Activated naive CD4-positive, alpha-beta T cell treated with anti-CD3 and anti-CD28 coated beads for 36 hours (primary cell): ENCODE measurements at regions not wholly inside any gene's neighbourhood (a gene's known extent, or its start where the extent isn't known, plus 50 kb on each side); places are given as distances from the start of the nearest gene placed in this dataset.
"Not testable (repeated sequence)": the region's sequence is repeated elsewhere in the genome, so short reads cannot be mapped to it uniquely, and the experiment has no call there.

Source experiments
- CTCF ChIA-PET: fragments of 350-600 bp; sonication (Branson Sonifier 250); formaldehyde crosslinking; loops from one replicate; lab custom pipeline; 2021; ENCODE audit warnings: antibody characterized with exemption; lab: Charles Lee
- DNase-seq: peaks from one replicate; pipeline ENCODE4 v3.0.0-alpha.2; 2020
- H3K27ac Mint-ChIP-seq: one replicate; pipeline ENCODE4 v1.8.0; 2021; ENCODE audit warnings: mild to moderate bottlenecking, mixed read lengths
- H3K27me3 Mint-ChIP-seq: one replicate; pipeline ENCODE4 v1.8.0; 2021; ENCODE audit warnings: low read depth, mixed read lengths
- H3K36me3 Mint-ChIP-seq: one replicate; pipeline ENCODE4 v1.8.0; 2021; ENCODE audit warnings: low read depth, mixed read lengths
- H3K4me1 Mint-ChIP-seq: one replicate; pipeline ENCODE4 v1.8.0; 2021; ENCODE audit warnings: low read depth, mixed read lengths
- H3K4me3 Mint-ChIP-seq: one replicate; pipeline ENCODE4 v1.8.0; 2021; ENCODE audit warnings: mild to moderate bottlenecking, moderate library complexity, mixed read lengths
- H3K9me3 Mint-ChIP-seq: one replicate; pipeline ENCODE4 v1.8.0; 2021; ENCODE audit warnings: mixed read lengths
- intact Hi-C: fragments of 100-400 bp; cut with micrococcal nuclease; formaldehyde crosslinking; loops from one replicate; pipeline ENCODE4 v1.15.1; 2023

GRCh38 chr1:112114540-112114939 lies 125.1 kb upstream of the KCND3 start:
- no peaks in the 10 kb centered on the region for H3K36me3 Mint-ChIP-seq
- no peak overlapping the region for H3K4me3 Mint-ChIP-seq

GRCh38 chr1:112126598-112126997 lies 137.1 kb upstream of the KCND3 start:
- Mint-ChIP-seq H3K4me1 (no peaks in the 10 kb centered on the region), H3K27me3 (no peaks in the 10 kb centered on the region), H3K9me3 (no peaks in the 10 kb centered on the region), H3K27ac (no peak overlapping the region), H3K4me3 (no peak overlapping the region), H3K36me3 (no peaks in the 10 kb centered on the region)
- CTCF ChIA-PET, result no interaction called here
- intact Hi-C loops, result no loop called here
- DNase-seq, result no peak

More at GRCh38 chr1:112114540-112114939, 125.1 kb upstream of the KCND3 start:
- intact Hi-C loops, result no loop called here
- Mint-ChIP-seq H3K4me1 (no peaks in the 10 kb centered on the region), H3K9me3 (no peaks in the 10 kb centered on the region), H3K27me3 (peaks cover 20% of the 10 kb centered on the region), H3K27ac (no peak overlapping the region)
- CTCF ChIA-PET, result no interaction called here
- DNase-seq, result peak; percentile 10

GRCh38 chr1:112127606-112128005 lies 138.1 kb upstream of the KCND3 start:
- H3K4me3 Mint-ChIP-seq, H3K27me3 Mint-ChIP-seq, intact Hi-C loops, DNase-seq, CTCF ChIA-PET, H3K9me3 Mint-ChIP-seq, H3K4me1 Mint-ChIP-seq, H3K27ac Mint-ChIP-seq, H3K36me3 Mint-ChIP-seq: not testable (repeated sequence)

- no peak overlapping the region for H3K27ac Mint-ChIP-seq
- no peak for DNase-seq
- H3K36me3 Mint-ChIP-seq, result no peaks in the 10 kb centered on the region
- intact Hi-C loops, result no loop called here
- H3K27me3 Mint-ChIP-seq, result peaks cover 6% of the 10 kb centered on the region
- CTCF ChIA-PET, result no interaction called here
- no peak overlapping the region for H3K4me3 Mint-ChIP-seq
- H3K9me3 Mint-ChIP-seq, result no peaks in the 10 kb centered on the region
- no peaks in the 10 kb centered on the region for H3K4me1 Mint-ChIP-seq
Observed at GRCh38 chr1:112133487-112133886, 144.0 kb upstream of the KCND3 start.

GRCh38 chr1:112140743-112141142 lies 151.3 kb upstream of the KCND3 start:
- intact Hi-C loops, result no loop called here
- CTCF ChIA-PET, result no interaction called here
- H3K9me3 Mint-ChIP-seq, result no peaks in the 10 kb centered on the region
- no peak for DNase-seq
- no peaks in the 10 kb centered on the region for H3K36me3 Mint-ChIP-seq
- H3K4me3 Mint-ChIP-seq, result no peak overlapping the region
- H3K27me3 Mint-ChIP-seq, result peaks cover 9% of the 10 kb centered on the region
- H3K27ac Mint-ChIP-seq, result no peak overlapping the region
- H3K4me1 Mint-ChIP-seq, result no peaks in the 10 kb centered on the region

GRCh38 chr1:112141301-112141700 lies 151.8 kb upstream of the KCND3 start:
- H3K4me1 Mint-ChIP-seq, result no peaks in the 10 kb centered on the region
- intact Hi-C loops, result no loop called here
- no peak for DNase-seq
- CTCF ChIA-PET, result no interaction called here
- H3K4me3 Mint-ChIP-seq, result no peak overlapping the region
- no peak overlapping the region for H3K27ac Mint-ChIP-seq
- H3K27me3 Mint-ChIP-seq, result peaks cover 9% of the 10 kb centered on the region
- H3K36me3 Mint-ChIP-seq, result no peaks in the 10 kb centered on the region
- H3K9me3 Mint-ChIP-seq, result no peaks in the 10 kb centered on the region

GRCh38 chr1:112141923-112142322 lies 152.5 kb upstream of the KCND3 start:
- intact Hi-C loops, result no loop called here
- CTCF ChIA-PET, result no interaction called here
- no peak overlapping the region for H3K27ac Mint-ChIP-seq
- no peak overlapping the region for H3K4me3 Mint-ChIP-seq
- no peaks in the 10 kb centered on the region for H3K36me3 Mint-ChIP-seq
- H3K4me1 Mint-ChIP-seq, result no peaks in the 10 kb centered on the region
- H3K27me3 Mint-ChIP-seq, result peaks cover 9% of the 10 kb centered on the region
- H3K9me3 Mint-ChIP-seq, result no peaks in the 10 kb centered on the region
- DNase-seq, result no peak

- DNase-seq, result no peak
- CTCF ChIA-PET, result no interaction called here
Observed at GRCh38 chr1:112143871-112144441, 154.5 kb upstream of the KCND3 start.

GRCh38 chr1:112144733-112145426 lies 155.4 kb upstream of the KCND3 start:
- intact Hi-C loops, result no loop called here
- DNase-seq, result no peak
- Mint-ChIP-seq H3K9me3 (peaks cover 5% of the 10 kb centered on the region), H3K4me1 (no peaks in the 10 kb centered on the region), H3K27me3 (peaks cover 9% of the 10 kb centered on the region), H3K27ac (no peak overlapping the region), H3K36me3 (peaks cover 2% of the 10 kb centered on the region), H3K4me3 (no peak overlapping the region)
- CTCF ChIA-PET, result no interaction called here

More at GRCh38 chr1:112143871-112144441, 154.5 kb upstream of the KCND3 start:
- intact Hi-C loops, result no loop called here
- peaks cover 5% of the 10 kb centered on the region for H3K9me3 Mint-ChIP-seq
- peaks cover 9% of the 10 kb centered on the region for H3K27me3 Mint-ChIP-seq
- H3K36me3 Mint-ChIP-seq, result peaks cover 2% of the 10 kb centered on the region
- H3K4me1 Mint-ChIP-seq, result no peaks in the 10 kb centered on the region
- H3K27ac Mint-ChIP-seq, result no peak overlapping the region
- no peak overlapping the region for H3K4me3 Mint-ChIP-seq

- intact Hi-C loops, result no loop called here
- DNase-seq, result no peak
- Mint-ChIP-seq H3K9me3 (peaks cover 10% of the 10 kb centered on the region), H3K36me3 (peaks cover 2% of the 10 kb centered on the region), H3K27me3 (peaks cover 7% of the 10 kb centered on the region), H3K4me3 (no peak overlapping the region), H3K27ac (no peak overlapping the region), H3K4me1 (no peaks in the 10 kb centered on the region)
- CTCF ChIA-PET, result no interaction called here
Observed at GRCh38 chr1:112146201-112146715, 156.8 kb upstream of the KCND3 start.

GRCh38 chr1:112160214-112160613 lies 170.7 kb upstream of the KCND3 start:
- DNase-seq, CTCF ChIA-PET, H3K9me3 Mint-ChIP-seq, H3K27ac Mint-ChIP-seq, H3K4me3 Mint-ChIP-seq, H3K4me1 Mint-ChIP-seq, intact Hi-C loops, H3K36me3 Mint-ChIP-seq: not testable (repeated sequence)
- peaks cover 11% of the 10 kb centered on the region for H3K27me3 Mint-ChIP-seq

GRCh38 chr1:112165375-112165774 lies 175.9 kb upstream of the KCND3 start:
- Mint-ChIP-seq H3K9me3 (no peaks in the 10 kb centered on the region), H3K27me3 (peaks cover 11% of the 10 kb centered on the region), H3K4me1 (no peaks in the 10 kb centered on the region), H3K4me3 (no peak overlapping the region), H3K36me3 (no peaks in the 10 kb centered on the region), H3K27ac (no peak overlapping the region)
- intact Hi-C loops, result no loop called here
- no peak for DNase-seq
- CTCF ChIA-PET, result no interaction called here

- peaks cover 2% of the 10 kb centered on the region for H3K27me3 Mint-ChIP-seq
- no peak overlapping the region for H3K27ac Mint-ChIP-seq
- no peaks in the 10 kb centered on the region for H3K4me1 Mint-ChIP-seq
- intact Hi-C loops, result no loop called here
- H3K36me3 Mint-ChIP-seq, result no peaks in the 10 kb centered on the region
- CTCF ChIA-PET, result no interaction called here
- no peaks in the 10 kb centered on the region for H3K9me3 Mint-ChIP-seq
- H3K4me3 Mint-ChIP-seq, result no peak overlapping the region
- no peak for DNase-seq
Observed at GRCh38 chr1:112169517-112169916, 180.0 kb upstream of the KCND3 start.
